ENCODE measurements at regions not wholly inside any gene's neighbourhood (a gene's known extent, or its start where the extent isn't known, plus 50 kb on each side); places are given as distances from the start of the nearest gene placed in this dataset.
"Not testable (repeated sequence)": the region's sequence is repeated elsewhere in the genome, so short reads cannot be mapped to it uniquely, and the experiment has no call there.

- no peak for DNase-seq
Observed at GRCh38 chrX:9271789-9272525, 192.9 kb upstream of the TBL1X start.

GRCh38 chrX:9273744-9274143 is 191.1 kb upstream of the TBL1X start:
- DNase-seq, result no peak

- no peak for DNase-seq
Observed at GRCh38 chrX:9278475-9279233, 186.2 kb upstream of the TBL1X start.

DNA sequence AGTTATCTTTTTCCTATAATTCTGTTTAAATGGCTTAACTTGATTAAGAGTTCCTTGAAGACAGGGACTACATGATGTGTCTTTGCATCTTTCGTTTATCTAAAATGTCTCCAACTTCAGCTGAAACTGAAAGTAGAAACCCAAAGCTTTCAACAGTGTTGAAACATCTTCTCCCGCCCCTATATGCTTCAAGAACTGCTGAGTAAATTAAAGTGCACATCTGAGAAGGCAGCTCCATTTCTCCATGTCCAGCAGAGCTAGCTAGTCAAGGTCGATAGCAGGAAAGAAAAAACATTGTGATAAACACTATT is 185.7 kb upstream of the TBL1X start:
- DNase-seq, result no peak

- DNase-seq, result no peak
Observed at GRCh38 chrX:9280831-9281230, 184.0 kb upstream of the TBL1X start.

DNA sequence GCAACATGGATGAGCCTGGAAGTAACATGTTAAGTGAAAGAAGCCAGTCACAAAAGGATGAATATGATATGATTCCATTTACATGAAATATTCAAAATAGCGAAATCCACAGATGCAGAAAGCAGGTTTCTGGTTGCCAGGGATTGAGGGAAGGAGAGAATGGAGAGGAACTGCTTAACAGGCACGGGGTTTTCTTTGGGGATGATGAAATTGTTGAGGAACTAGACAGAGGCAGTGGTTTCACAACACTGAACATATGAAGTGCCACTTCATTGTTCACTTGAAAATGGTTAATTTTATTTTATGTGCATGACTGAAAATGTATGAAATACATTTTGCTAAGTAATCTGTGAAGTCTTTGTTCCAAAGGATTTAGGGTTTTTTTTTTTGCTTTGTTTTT is 182.5 kb upstream of the TBL1X start:
- no peak for DNase-seq

GRCh38 chrX:9285342-9285771 is 179.5 kb upstream of the TBL1X start:
- peak; percentile 62 for DNase-seq

- DNase-seq, result no peak
Observed at GRCh38 chrX:9286234-9286633, 178.6 kb upstream of the TBL1X start.

DNA sequence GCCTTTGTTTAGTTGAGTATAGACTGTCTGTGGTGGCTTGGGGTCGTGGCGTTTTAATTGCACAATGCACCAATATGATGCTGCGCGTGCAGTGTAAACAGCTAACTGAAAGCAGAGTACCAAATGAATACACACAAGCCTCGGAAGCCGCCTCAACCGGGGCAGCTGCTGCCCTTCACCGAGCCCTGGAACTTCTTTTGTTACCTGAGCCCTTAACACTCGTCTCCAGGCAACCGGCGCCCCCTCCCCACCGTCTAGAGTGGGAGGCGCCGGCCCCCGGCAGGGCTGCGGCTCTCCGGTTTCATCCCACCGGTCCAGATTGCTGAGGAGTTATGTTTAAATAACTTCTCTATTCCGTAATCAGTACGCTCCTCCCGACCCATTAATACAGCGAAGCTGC is 173.2 kb upstream of the TBL1X start:
- DNase-seq, result no peak

- no peak for DNase-seq
Observed at GRCh38 chrX:9293051-9293496, 171.8 kb upstream of the TBL1X start.

- DNase-seq, result no peak
Observed at GRCh38 chrX:9293903-9294302, 171.0 kb upstream of the TBL1X start.

DNA sequence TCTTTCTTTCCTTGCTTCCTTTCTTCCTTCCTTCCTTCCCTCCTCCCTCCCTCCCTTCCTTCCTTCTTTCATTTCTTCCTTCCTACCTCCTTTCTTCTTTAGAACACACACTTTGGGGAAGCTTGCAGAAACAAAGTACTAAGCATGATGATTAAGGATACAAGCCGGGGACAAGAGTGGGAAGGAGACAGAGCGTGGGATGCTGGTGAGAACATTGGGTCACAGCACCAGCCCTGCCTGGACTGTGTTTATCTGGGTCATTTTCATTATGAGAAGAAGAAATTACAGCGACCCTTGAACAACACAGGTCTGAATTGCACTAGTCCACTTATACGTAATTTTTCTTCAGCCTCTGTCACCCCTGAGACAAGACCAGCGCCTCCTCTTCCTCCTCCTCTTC is 169.3 kb upstream of the TBL1X start:
- DNase-seq, result no peak

GRCh38 chrX:9298221-9298620 is 166.6 kb upstream of the TBL1X start:
- no peak for DNase-seq

DNA sequence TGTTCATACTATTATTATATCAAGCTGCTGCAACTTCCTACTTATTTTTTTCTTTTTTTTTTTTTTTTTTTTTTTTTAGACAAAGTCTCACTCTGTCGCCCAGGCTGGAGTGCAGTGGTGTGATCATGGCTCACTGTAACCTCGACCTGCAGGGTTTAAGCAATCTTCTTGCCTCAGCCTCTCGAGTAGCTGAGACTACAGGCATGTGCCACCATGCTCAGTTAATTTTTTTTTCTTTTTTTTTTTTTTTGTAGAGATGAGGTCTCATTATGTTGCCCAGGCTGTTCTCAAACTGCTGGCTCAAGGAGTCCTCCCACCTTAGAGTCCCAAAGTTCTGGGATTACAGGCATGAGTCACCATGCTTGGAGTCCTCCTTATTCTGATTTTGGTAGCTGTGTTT is 165.2 kb upstream of the TBL1X start:
- DNase-seq, result not testable (repeated sequence)

GRCh38 chrX:9301836-9302235 is 163.0 kb upstream of the TBL1X start:
- no peak for DNase-seq

DNA sequence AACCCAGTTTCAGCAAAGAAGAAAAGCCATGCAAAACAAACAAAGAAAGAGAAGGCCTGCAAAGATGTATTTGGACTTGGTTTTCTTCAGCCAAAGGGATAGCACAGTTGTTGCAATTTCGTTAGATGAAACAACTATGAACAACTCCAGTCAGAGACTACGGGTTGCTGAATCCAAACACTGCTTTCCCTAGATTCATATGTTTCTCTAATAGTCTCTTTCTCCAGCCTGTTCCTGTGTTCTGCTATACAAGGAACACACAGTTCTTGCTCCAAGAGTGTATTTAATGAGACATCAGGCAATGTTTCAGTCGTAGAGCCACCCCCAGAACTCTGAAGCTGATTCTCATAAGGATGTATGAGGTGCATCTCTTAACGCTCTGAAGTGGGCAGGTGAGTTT is 162.5 kb upstream of the TBL1X start:
- DNase-seq, result no peak

GRCh38 chrX:9308426-9308825 is 156.4 kb upstream of the TBL1X start:
- no peak for DNase-seq

DNA sequence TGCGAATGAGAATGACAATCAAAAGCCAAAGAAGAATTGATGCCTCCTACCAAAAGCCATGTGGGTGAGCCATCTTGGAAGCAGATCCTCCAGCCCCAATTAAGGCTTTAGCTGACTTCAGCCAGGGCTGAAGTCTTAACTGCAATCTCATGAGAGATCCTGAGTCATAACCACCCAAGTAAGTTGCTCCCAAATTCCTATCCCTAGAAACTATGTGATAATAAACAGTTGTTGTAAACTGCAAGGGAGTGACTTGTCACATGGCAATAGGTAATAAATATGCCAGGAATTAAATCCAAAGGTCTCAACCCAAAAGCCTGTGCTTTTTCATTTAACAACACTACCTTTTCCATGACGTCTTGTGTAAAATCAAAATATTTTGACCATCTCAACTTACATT is 154.2 kb upstream of the TBL1X start:
- no peak for DNase-seq

DNA sequence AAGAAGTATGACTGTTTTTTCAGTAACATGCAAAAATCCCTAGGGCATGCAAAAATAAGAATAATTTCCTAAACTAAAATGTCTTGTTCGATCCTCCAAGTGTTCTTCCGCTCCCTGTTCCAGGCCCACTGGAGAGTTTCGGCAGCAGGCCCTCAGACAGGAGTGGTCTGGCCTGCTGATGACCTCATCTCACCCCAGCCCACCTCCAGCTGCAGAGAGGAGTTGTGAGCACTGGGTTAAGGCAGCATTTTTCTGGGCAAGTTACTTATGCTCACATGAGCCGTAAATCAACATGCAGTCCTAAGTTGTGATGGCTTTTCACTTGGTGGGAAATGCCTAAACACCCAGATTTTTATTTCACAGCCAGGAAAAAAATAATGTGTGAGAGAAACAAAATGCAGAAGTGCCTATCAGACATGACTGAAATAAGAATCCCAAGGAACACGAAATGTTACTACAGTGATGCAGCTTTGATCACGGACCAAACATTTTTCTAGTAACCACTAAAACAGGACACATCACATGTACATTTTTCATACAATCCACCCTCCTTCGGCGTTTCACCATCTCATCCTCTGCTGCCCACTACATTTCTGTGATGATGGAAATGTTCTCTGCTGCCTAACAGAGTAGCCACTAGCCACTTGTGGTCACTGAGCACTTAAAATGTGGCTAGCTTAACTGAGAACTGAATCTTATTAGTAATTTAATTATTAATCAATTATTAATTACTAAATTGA is 153.3 kb upstream of the TBL1X start:
- no peak for DNase-seq

DNA sequence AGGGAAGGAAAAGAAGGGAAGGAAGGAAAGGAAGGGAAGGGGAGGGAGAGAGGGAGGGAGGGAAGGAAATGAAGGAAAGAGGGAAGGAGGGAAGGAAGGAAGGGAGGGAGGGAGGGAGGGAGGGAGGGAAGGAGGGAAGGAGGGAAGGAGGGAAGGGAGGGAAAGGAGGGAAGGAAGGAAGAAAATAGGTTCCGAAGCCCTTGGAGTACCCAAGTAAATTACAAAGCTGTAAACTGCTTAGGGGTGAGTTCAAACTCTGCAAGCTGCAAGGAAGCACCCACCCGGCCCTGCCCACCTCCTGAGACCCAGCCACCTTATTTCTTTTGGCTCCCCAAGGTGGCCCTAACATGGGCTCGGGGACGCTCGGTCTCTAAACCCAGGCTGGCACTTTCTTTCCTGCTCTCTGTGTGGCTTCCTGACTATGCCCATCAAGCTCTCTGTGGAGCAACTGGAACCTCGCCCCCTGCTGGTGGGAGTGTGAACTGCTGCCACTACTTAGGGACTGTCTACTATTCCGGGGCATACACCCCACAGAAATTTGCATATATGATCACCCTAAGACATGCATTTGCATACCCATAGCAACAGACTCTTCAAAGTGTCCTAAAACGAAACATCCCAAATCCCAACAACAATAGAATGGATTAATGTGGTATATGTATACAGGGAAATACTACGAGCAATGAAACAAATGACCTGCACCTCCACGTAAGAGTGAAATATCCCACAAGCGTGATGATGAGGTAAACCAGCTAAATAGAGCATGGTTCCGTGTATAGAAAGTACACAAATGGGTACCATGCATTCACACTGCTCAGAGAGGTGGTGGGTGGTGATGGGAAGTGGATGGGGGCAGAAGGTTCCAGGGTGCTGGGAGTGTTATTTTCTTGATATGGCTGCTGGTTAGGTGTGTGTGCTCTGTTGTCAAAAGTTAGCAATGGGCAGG is 151.7 kb upstream of the TBL1X start:
- DNase-seq, result peak; percentile 79

- DNase-seq, result no peak
Observed at GRCh38 chrX:9315086-9315485, 149.8 kb upstream of the TBL1X start.

- no peak for DNase-seq
Observed at GRCh38 chrX:9316096-9316495, 148.8 kb upstream of the TBL1X start.

GRCh38 chrX:9317176-9317575 is 147.7 kb upstream of the TBL1X start:
- no peak for DNase-seq
